ENCODE measurements at regions not wholly inside any gene's neighbourhood (a gene's known extent, or its start where the extent isn't known, plus 50 kb on each side); places are given as distances from the start of the nearest gene placed in this dataset.

DNA sequence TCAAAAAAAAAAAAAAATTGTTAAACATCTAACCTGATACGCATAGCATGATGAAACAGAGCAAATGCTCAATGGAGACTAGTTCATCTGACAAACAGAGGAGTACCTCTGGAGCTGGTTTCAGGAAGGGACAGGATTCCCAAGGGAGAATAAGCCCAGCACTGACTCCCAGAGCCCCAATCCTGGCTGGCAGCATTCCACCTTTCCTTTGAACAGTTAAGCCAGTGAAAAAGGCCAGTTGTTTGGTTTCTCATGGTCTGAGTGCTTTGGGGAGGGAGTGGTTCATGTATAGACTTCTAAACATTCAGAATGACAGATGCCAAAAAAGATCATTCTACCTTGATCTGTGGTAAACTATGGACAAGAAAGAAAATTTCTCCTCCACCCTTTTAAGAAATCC is 277.9 kb upstream of the RARB start:
- no peak overlapping the region for H3K4me3 Mint-ChIP-seq
- no peaks in the 10 kb centered on the region for H3K36me3 Mint-ChIP-seq (ENCODE audit: low read depth)
- peaks cover 19% of the 10 kb centered on the region; the same call in 1 of the 2 replicates for H3K9me3 Mint-ChIP-seq
- no peak overlapping the region for H3K27ac Mint-ChIP-seq
- H3K4me1 Mint-ChIP-seq (ENCODE audit: low read depth), result no peaks in the 10 kb centered on the region
- TF ChIP-seq CTCF (IDR thresholded peaks at IDR 0.05), result no peak
- DNase-seq, result no peak
- peaks cover 2% of the 10 kb centered on the region; the same call in 1 of the 2 replicates for H3K27me3 Mint-ChIP-seq (ENCODE audit: insufficient read depth)

- H3K36me3 Mint-ChIP-seq (ENCODE audit: low read depth), result no peaks in the 10 kb centered on the region
- peaks cover 2% of the 10 kb centered on the region; the same call in 1 of the 2 replicates for H3K27me3 Mint-ChIP-seq (ENCODE audit: insufficient read depth)
- H3K27ac Mint-ChIP-seq, result no peak overlapping the region
- TF ChIP-seq CTCF (IDR thresholded peaks at IDR 0.05), result no peak
- H3K9me3 Mint-ChIP-seq, result peaks cover 25% of the 10 kb centered on the region
- no peaks in the 10 kb centered on the region; the same call in 1 of the 2 replicates for H3K4me1 Mint-ChIP-seq (ENCODE audit: low read depth)
- no peak for DNase-seq
- H3K4me3 Mint-ChIP-seq, result peak overlapping the region; percentile 30; the same call in 1 of the 2 replicates
These were observed 276.7 kb upstream of the RARB start for GRCh38 chr3:25151281-25151902.

- Mint-ChIP-seq H3K36me3 (ENCODE audit: low read depth) (no peaks in the 10 kb centered on the region), H3K27ac (no peak overlapping the region), H3K4me3 (peak overlapping the region; percentile 30; the same call in 1 of the 2 replicates), H3K27me3 (ENCODE audit: insufficient read depth) (peaks cover 2% of the 10 kb centered on the region; the same call in 1 of the 2 replicates), H3K4me1 (ENCODE audit: low read depth) (no peaks in the 10 kb centered on the region; the same call in 1 of the 2 replicates), H3K9me3 (peaks cover 25% of the 10 kb centered on the region)
- DNase-seq, result no peak
- TF ChIP-seq CTCF (IDR thresholded peaks at IDR 0.05), result no peak
These were observed 276.2 kb upstream of the RARB start for GRCh38 chr3:25151903-25152295.

GRCh38 chr3:25153136-25153535 is 274.9 kb upstream of the RARB start:
- Mint-ChIP-seq H3K27ac (no peak overlapping the region), H3K9me3 (peaks cover 25% of the 10 kb centered on the region), H3K4me3 (no peak overlapping the region), H3K27me3 (ENCODE audit: insufficient read depth) (peaks cover 2% of the 10 kb centered on the region; the same call in 1 of the 2 replicates), H3K36me3 (ENCODE audit: low read depth) (no peaks in the 10 kb centered on the region), H3K4me1 (ENCODE audit: low read depth) (no peaks in the 10 kb centered on the region; the same call in 1 of the 2 replicates)
- TF ChIP-seq CTCF (IDR thresholded peaks at IDR 0.05), result no peak
- DNase-seq, result no peak

DNA sequence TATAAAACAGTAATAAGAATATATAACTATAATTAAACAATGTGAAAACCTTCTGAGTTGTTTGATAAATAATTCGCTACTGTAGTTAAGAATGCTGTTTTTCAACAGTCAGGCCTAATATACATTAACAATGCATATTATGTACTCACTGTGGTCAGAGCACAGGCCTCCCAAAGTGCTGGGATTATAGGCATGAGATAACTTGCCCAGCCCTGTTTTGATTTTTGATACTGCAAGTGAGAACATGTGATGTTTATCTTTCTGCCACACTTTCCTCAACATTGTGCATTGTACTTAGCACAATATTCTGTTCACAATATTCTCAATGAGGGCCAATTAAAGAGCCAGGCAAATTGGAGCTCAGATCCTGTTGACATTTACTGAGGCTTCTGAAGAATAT is 274.5 kb upstream of the RARB start:
- no peak overlapping the region for H3K27ac Mint-ChIP-seq
- no peak overlapping the region for H3K4me3 Mint-ChIP-seq
- no peak for TF ChIP-seq CTCF (IDR thresholded peaks at IDR 0.05)
- DNase-seq, result no peak
- H3K9me3 Mint-ChIP-seq, result peaks cover 25% of the 10 kb centered on the region
- no peaks in the 10 kb centered on the region; the same call in 1 of the 2 replicates for H3K4me1 Mint-ChIP-seq (ENCODE audit: low read depth)
- peaks cover 2% of the 10 kb centered on the region; the same call in 1 of the 2 replicates for H3K27me3 Mint-ChIP-seq (ENCODE audit: insufficient read depth)
- H3K36me3 Mint-ChIP-seq (ENCODE audit: low read depth), result no peaks in the 10 kb centered on the region

Data from HFFc6 (cell line).